IMR-90 (cell line): ENCODE measurements at regions not wholly inside any gene's neighbourhood (a gene's known extent, or its start where the extent isn't known, plus 50 kb on each side); places are given as distances from the start of the nearest gene placed in this dataset.

Experiments used
- ATAC-seq: fragments of 200-7000 bp; cut with Tn5 transposase; 2 replicates; pipeline ENCODE4 v1.9.1; 2020; ENCODE audit warnings: low read depth, mild to moderate bottlenecking, moderate library complexity
- BruUV-seq: library from RNA; stranded (reverse); fragments of 400-500 nt; replicated peaks from 2 replicates; lab custom pipeline; 2021; lab: Mats Ljungman, UMichigan
- CTCF ChIA-PET: fragments of 300-600 bp; formaldehyde crosslinking; extraction: SDS; loops from one replicate; lab custom pipeline; 2021; ENCODE audit warnings: antibody characterized with exemption; lab: Yijun Ruan, JAX
- POLR2A ChIA-PET: fragments of 300-600 bp; sonication (Branson Sonifier 250); formaldehyde crosslinking; loops from one replicate; lab custom pipeline; 2022; ENCODE audit warnings: antibody characterized with exemption; ENCODE audit not compliant: unreplicated experiment; lab: Charles Lee
- DNase-seq: peaks from one replicate; pipeline ENCODE4 v3.0.0; 2013
- H2AFZ ChIP-seq: replicated peaks from 2 replicates; pipeline ENCODE3; 2013; ENCODE audit warnings: low read length, mild to moderate bottlenecking; ENCODE audit not compliant: poor library complexity
- H2AK5ac ChIP-seq: 2 replicates; pipeline ENCODE4 v1.6.1; 2013; ENCODE audit warnings: low read depth, low read length, inconsistent platforms
- H2AK9ac ChIP-seq: replicated peaks from 2 replicates; pipeline ENCODE3; 2013; ENCODE audit warnings: mild to moderate bottlenecking, low read depth, low read length, moderate library complexity; ENCODE audit not compliant: poor library complexity
- H2BK120ac ChIP-seq: 2 replicates; pipeline ENCODE4 v1.6.1; 2013; ENCODE audit warnings: low read depth, low read length, inconsistent platforms
- H2BK15ac ChIP-seq: 3 replicates; pipeline ENCODE4 v1.6.1; 2013; ENCODE audit warnings: low read depth, low read length, inconsistent platforms
- H2BK20ac ChIP-seq: 2 replicates; pipeline ENCODE4 v1.6.1; 2013; ENCODE audit warnings: low read depth, mild to moderate bottlenecking, inconsistent platforms, low read length, moderate library complexity
- H2BK5ac ChIP-seq: 2 replicates; pipeline ENCODE4 v1.6.1; 2013; ENCODE audit warnings: mild to moderate bottlenecking, low read depth, low read length, inconsistent platforms; ENCODE audit not compliant: poor library complexity, severe bottlenecking
- H3K14ac ChIP-seq: replicated peaks from 2 replicates; pipeline ENCODE4 v1.6.1; 2013; ENCODE audit warnings: low read depth, low read length, inconsistent platforms
- H3K18ac ChIP-seq: 2 replicates; pipeline ENCODE4 v1.6.1; 2013; ENCODE audit warnings: low read depth, low read length, control low read depth
- H3K23ac ChIP-seq: 2 replicates; pipeline ENCODE4 v1.6.1; 2013; ENCODE audit warnings: low read depth, low read length, inconsistent platforms
- H3K27ac ChIP-seq: 2 replicates; pipeline ENCODE4 v1.5.1; 2013; ENCODE audit warnings: mild to moderate bottlenecking, control low read depth, low read length; ENCODE audit not compliant: insufficient read depth
- H3K27me3 ChIP-seq: 2 replicates; pipeline ENCODE4 v1.6.1; 2013; ENCODE audit warnings: low read length; ENCODE audit not compliant: control insufficient read depth, insufficient read depth
- H3K36me3 ChIP-seq: 2 replicates; pipeline ENCODE4 v1.6.1; 2013; ENCODE audit warnings: low read length, mixed read lengths; ENCODE audit not compliant: control insufficient read depth, insufficient read depth
- H3K4ac ChIP-seq: 2 replicates; pipeline ENCODE4 v1.6.1; 2013; ENCODE audit warnings: low read depth, low read length, inconsistent platforms
- H3K4me1 ChIP-seq: 2 replicates; pipeline ENCODE4 v1.6.1; 2013; ENCODE audit warnings: low read length, mixed read lengths; ENCODE audit not compliant: control insufficient read depth, insufficient read depth
- H3K4me2 ChIP-seq: 2 replicates; pipeline ENCODE4 v1.6.1; 2013; ENCODE audit warnings: low read depth, mild to moderate bottlenecking, control low read depth, low read length, moderate library complexity
- H3K4me3 ChIP-seq: 2 replicates; pipeline ENCODE4 v1.5.1; 2013; ENCODE audit warnings: low read depth, mild to moderate bottlenecking, control low read depth, low read length, moderate library complexity; ENCODE audit not compliant: insufficient read depth
- H3K56ac ChIP-seq: 2 replicates; pipeline ENCODE4 v1.6.1; 2013; ENCODE audit warnings: low read length, inconsistent platforms; ENCODE audit not compliant: insufficient read depth; ENCODE audit errors: extremely low read depth
- H3K79me1 ChIP-seq, 2 experiments: 2 replicates each; pipeline ENCODE4 v1.6.1; 2013; ENCODE audit warnings: low read length in 2 of 2, inconsistent platforms in 1 of 2, low read depth in 1 of 2
- H3K9ac ChIP-seq: 2 replicates; pipeline ENCODE4 v1.6.1; 2013; ENCODE audit warnings: low read depth, low read length, control low read depth
- H3K9me1 ChIP-seq: 2 replicates; pipeline ENCODE4 v1.6.1; 2013; ENCODE audit warnings: low read length, inconsistent platforms; ENCODE audit not compliant: insufficient read depth
- H3K9me3 ChIP-seq: 2 replicates; pipeline ENCODE4 v1.6.1; 2013; ENCODE audit warnings: low read length; ENCODE audit not compliant: control insufficient read depth, insufficient read depth
- H4K20me1 ChIP-seq: 2 replicates; pipeline ENCODE4 v1.6.1; 2013; ENCODE audit warnings: low read length, inconsistent platforms; ENCODE audit not compliant: insufficient read depth
- H4K5ac ChIP-seq: 2 replicates; pipeline ENCODE4 v1.6.1; 2013; ENCODE audit warnings: mild to moderate bottlenecking, low read depth, low read length, control low read depth
- H4K8ac ChIP-seq, 2 experiments: 2 replicates each; pipeline ENCODE4 v1.6.1; 2013; ENCODE audit warnings: low read depth in 2 of 2, low read length in 2 of 2, control low read depth in 1 of 2, inconsistent platforms in 1 of 2
- H4K91ac ChIP-seq: 2 replicates; pipeline ENCODE4 v1.6.1; 2013; ENCODE audit warnings: low read depth, low read length, inconsistent platforms; ENCODE audit not compliant: insufficient read depth
- CHD1 ChIP-seq: IDR thresholded peaks from 2 replicates; pipeline ENCODE4 v1.6.1; 2012; ENCODE audit warnings: low read depth, low read length, improper control_type of control experiment
- CTCF ChIP-seq: conservative IDR thresholded peaks from 2 replicates; pipeline ENCODE4 v1.5.1; 2012; ENCODE audit warnings: mild to moderate bottlenecking, low read depth, low read length, improper control_type of control experiment
- FOS ChIP-seq: fragments of 150-350 bp; IDR thresholded peaks from 2 replicates; pipeline ENCODE4 v1.6.1; 2016; ENCODE audit warnings: low read depth, low read length
- MAZ ChIP-seq: IDR thresholded peaks from 2 replicates; pipeline ENCODE4 v1.6.1; 2012; ENCODE audit warnings: low read depth, mild to moderate bottlenecking, low read length, improper control_type of control experiment, moderate library complexity, borderline replicate concordance
- MXI1 ChIP-seq: IDR thresholded peaks from 2 replicates; pipeline ENCODE4 v1.6.1; 2012; ENCODE audit warnings: low read depth, mild to moderate bottlenecking, low read length, moderate library complexity, borderline replicate concordance
- NFE2L2 ChIP-seq: fragments of 150-350 bp; IDR thresholded peaks from 2 replicates; pipeline ENCODE4 v1.6.1; 2016; ENCODE audit warnings: low read depth, mild to moderate bottlenecking, low read length
- POLR2A ChIP-seq: IDR thresholded peaks from 2 replicates; pipeline ENCODE4 v1.6.1; 2012; ENCODE audit warnings: mild to moderate bottlenecking, low read depth, low read length
- RAD21 ChIP-seq: IDR thresholded peaks from 2 replicates; pipeline ENCODE4 v1.6.1; 2012; ENCODE audit warnings: low read length, improper control_type of control experiment
- RCOR1 ChIP-seq: IDR thresholded peaks from 2 replicates; pipeline ENCODE4 v1.6.1; 2012; ENCODE audit warnings: mild to moderate bottlenecking, low read length, improper control_type of control experiment; ENCODE audit not compliant: insufficient replicate concordance
- USF2 ChIP-seq: fragments of 150-350 bp; IDR thresholded peaks from 2 replicates; pipeline ENCODE4 v1.6.1; 2017; ENCODE audit warnings: mild to moderate bottlenecking, antibody characterized with exemption, low read length, low read depth
- WGBS, 2 experiments: methylation state at CpG; one replicate each; pipeline versions ENCODE4 v1.1.5 to v1.1.7; 2013; ENCODE audit warnings: missing lambda C conversion rate in 2 of 2; ENCODE audit not compliant: insufficient read length in 1 of 2; ENCODE audit errors: extremely low coverage in 2 of 2; 5-methylcytosine and 5-hydroxymethylcytosine counted together
- dilution Hi-C: fragments of 300-500 bp; cut with HindIII; formaldehyde crosslinking; loops from one replicate; pipeline ENCODE4 v1.14.3; 2018; ENCODE audit warnings: low sequenced_read_pairs; ENCODE audit not compliant: unreplicated experiment
- in situ Hi-C: fragments of 300-500 bp; cut with MboI; formaldehyde crosslinking; loops from 3 replicates; pipeline ENCODE4 v1.14.3; 2019; ENCODE audit warnings: low sequenced_read_pairs, inconsistent platforms, mixed read lengths
- intact Hi-C: fragments of 100-400 bp; cut with micrococcal nuclease; formaldehyde crosslinking; loops from 2 replicates; pipeline ENCODE4 v1.10.0; 2022
- TF ChIP-seq, protein P1 (sequence below): fragments of 150-350 bp; IDR thresholded peaks from 2 replicates; pipeline ENCODE4 v1.6.1; 2016; ENCODE audit warnings: low read depth, mild to moderate bottlenecking, low read length, moderate library complexity, borderline replicate concordance

- POLR2A ChIA-PET = no interaction called here
- intact Hi-C loops = no loop called here
- whole genome bisulfite sequencing, 2 experiments = 71% methylated on average over 3 of the region's 5 CpGs; no CpG with 5 or more reads in 1 of the 2 experiments
Observed at GRCh38 chr5:69011910-69012309, 81.9 kb upstream of the SLC30A5 start.

More at GRCh38 chr5:69011910-69012309, 81.9 kb upstream of the SLC30A5 start:
- dilution Hi-C loops (no loop called here), in situ Hi-C loops (no loop called here)
- no peak overlapping the region for H2BK120ac ChIP-seq
- H3K14ac ChIP-seq = no peak overlapping the region
- H3K4me3 ChIP-seq = no peak overlapping the region
- H3K27me3 ChIP-seq = peaks cover 4% of the 10 kb centered on the region
- no peak overlapping the region for H3K56ac ChIP-seq
- no peaks in the 10 kb centered on the region for H3K36me3 ChIP-seq
- H3K4me1 ChIP-seq = no peaks in the 10 kb centered on the region
- H3K9ac ChIP-seq = no peak overlapping the region
- no peak overlapping the region for H3K18ac ChIP-seq
- no peak overlapping the region for H2BK15ac ChIP-seq
- no peak overlapping the region for H2BK20ac ChIP-seq
- H4K8ac ChIP-seq = no peak overlapping the region
- BruUV-seq = no TSS peak
- no peaks in the 10 kb centered on the region for H3K79me1 ChIP-seq
- H2AFZ ChIP-seq = no peak overlapping the region
- H3K27ac ChIP-seq = no peak overlapping the region
- H4K20me1 ChIP-seq = no peaks in the 10 kb centered on the region
- no peak overlapping the region for H2AK9ac ChIP-seq
- no peaks in the 10 kb centered on the region for H3K9me3 ChIP-seq
- H4K91ac ChIP-seq = no peak overlapping the region
- CTCF ChIA-PET = interaction anchor here (0.6 to 1.4 kb wide), 2 partner anchors 12 to 24 kb away, joined by 3 read pairs; no protein-coding TSS in a partner anchor
- H4K5ac ChIP-seq = no peak overlapping the region
- H3K9me1 ChIP-seq = no peaks in the 10 kb centered on the region
- TF ChIP-seq RAD21 (no peak), CTCF (no peak), MAZ (no peak), MXI1 (no peak), NFE2L2 (no peak), FOS (no peak), CHD1 (no peak), RCOR1 (no peak), USF2 (no peak), POLR2A (no peak)
- TF ChIP-seq, protein P1, sequence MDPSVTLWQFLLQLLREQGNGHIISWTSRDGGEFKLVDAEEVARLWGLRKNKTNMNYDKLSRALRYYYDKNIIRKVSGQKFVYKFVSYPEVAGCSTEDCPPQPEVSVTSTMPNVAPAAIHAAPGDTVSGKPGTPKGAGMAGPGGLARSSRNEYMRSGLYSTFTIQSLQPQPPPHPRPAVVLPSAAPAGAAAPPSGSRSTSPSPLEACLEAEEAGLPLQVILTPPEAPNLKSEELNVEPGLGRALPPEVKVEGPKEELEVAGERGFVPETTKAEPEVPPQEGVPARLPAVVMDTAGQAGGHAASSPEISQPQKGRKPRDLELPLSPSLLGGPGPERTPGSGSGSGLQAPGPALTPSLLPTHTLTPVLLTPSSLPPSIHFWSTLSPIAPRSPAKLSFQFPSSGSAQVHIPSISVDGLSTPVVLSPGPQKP = no peak
- H2AK5ac ChIP-seq = no peak overlapping the region
- H2BK5ac ChIP-seq = no peak overlapping the region
- H3K23ac ChIP-seq = no peak overlapping the region
- no peak overlapping the region for H3K4ac ChIP-seq
- DNase-seq = no peak
- no peak for ATAC-seq
- no peak overlapping the region for H3K4me2 ChIP-seq
